HG03565 (cell line): ENCODE measurements at regions not wholly inside any gene's neighbourhood (a gene's known extent, or its start where the extent isn't known, plus 50 kb on each side); places are given as distances from the start of the nearest gene placed in this dataset.
"Not testable (repeated sequence)": the region's sequence is repeated elsewhere in the genome, so short reads cannot be mapped to it uniquely, and the experiment has no call there.

Experiments
- ATAC-seq: cut with Tn5 transposase; IDR thresholded peaks from one replicate; pipeline ENCODE4 v1.9.1; 2021; ENCODE audit warnings: mild to moderate bottlenecking, moderate library complexity; ENCODE audit not compliant: unreplicated experiment

DNA sequence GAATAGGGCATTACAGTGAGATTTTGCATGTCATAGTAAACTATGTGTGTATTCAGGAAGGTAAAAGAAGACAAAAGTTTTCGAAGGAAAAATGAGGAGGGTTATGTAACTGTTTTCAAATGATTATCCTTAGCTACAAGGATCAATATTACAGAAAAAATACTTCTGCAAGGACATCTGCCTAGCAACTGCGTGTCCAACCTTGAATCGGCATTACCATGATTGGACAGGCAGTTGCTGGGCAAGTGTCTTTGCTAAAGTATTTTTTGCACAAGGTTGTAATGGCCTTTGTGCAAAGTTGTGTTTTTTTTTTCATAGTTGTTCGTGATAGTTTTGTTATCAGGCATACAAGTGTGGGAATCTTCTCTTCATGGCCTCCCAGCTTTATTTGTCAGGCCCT lies 136.8 kb downstream of the FASLG start:
- ATAC-seq, result no peak

DNA sequence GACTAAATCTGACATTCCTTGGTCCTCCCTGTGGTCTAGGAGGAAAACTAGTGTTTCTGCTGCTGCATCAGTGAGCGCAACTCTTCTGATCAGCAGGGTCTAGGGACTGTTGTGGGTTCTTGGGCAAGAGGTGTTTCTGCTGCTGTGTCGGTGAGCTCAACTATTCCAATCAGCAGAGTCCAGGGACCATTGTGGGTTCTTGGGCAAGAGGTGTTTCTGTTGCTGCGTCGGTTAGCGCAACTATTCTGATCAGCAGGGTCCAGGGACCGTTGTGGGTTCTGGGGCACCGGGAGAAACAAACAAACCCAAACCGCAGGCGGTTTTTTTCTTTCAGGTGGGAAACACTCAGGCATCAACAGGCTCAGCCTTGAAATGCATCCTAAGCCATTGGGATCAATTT lies 140.9 kb downstream of the FASLG start:
- not testable (repeated sequence) for ATAC-seq

DNA sequence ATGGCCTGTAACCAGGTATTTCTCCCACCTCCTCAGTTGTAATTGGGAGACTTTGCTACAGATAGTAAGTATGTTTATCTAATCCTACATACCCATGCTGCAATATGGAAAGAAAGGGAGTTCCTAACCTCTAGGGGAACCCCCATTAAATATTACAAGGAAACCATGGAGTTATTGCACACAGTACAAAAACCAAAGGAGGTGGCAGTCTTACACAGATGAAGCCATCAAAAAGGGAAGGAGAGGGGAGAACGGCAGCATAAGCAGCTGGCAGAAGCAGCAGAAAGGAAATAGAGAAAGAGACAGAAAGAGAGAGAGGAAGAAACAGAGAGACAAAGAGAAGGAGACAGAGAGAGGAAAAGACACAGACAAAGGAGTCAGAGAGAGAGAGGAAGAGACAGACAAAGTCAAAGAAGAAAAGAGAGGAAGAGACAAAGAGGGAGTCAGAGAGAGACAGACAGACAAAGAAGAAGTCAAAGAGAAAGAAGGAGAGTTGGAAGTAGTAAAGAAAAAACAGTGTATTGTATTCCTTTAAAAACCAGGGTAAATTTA lies 142.9 kb downstream of the FASLG start:
- ATAC-seq, result no peak

DNA sequence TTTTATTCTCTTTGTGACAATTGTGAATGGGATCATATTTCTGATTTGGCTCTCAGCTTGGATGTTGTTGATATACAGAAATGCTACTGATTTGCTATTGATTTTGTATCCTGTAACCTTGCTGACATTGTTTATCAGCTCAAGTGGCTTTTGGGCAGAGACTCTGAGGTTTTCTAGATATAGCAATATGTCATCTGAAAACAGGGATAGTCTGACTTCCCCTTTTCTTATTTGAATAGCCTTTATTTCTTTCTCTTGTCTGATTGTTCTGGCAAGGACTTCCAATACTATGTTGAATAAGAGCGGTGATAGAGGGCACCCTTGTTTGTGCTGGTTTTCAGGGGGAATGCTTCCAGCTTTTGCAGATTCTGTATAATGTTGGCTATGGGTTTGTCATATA lies 150.8 kb downstream of the FASLG start:
- no peak for ATAC-seq

DNA sequence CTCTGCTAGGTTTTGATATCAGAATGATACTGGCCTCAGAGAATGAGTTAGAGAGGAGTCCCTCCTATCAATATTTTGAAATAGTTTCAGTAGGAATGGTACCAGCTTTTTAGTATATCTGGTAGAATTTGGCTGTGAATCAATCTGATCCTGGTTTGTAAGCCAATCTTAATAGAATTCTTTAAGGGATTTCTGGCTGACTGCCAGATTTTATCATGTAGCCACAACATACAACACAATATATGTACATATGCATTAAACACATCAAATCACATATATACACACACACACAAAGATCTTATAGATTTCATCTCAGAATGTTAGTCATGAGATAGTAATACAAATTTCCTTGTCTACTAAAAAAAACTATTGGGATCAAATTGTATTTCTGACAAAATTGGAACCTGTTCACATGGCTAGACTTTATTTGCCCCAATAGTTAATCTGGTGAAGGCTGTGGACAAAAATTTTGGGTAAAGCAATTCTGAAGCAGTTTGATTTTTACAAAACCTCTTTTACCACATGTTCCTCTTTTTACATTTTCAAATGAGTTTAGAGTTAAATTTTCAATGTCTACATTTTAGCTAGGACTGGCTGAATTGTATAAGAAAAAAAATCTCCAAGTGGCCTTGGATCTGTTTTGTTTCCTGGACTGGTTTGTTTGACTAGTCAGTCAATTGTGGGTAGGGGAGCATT lies 151.7 kb downstream of the FASLG start:
- no peak for ATAC-seq

DNA sequence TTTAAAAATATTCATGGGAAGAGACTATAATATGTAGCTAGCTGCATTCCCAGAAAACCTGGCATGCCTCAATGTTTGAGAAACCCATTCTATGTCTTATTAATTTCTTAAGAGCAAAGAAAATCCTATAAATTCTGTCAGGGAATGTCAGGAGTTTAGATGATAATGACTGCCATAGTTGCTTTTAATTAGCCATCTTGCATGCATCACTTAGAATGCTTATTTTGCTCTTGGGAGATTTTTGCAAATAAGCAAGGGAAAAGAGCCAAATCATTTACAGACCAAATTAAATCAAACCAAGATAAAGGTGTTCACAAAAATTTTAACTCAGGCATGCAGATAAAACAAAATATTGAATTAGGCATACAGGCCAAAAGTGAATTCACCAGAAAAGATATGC lies 152.8 kb downstream of the FASLG start:
- no peak for ATAC-seq

DNA sequence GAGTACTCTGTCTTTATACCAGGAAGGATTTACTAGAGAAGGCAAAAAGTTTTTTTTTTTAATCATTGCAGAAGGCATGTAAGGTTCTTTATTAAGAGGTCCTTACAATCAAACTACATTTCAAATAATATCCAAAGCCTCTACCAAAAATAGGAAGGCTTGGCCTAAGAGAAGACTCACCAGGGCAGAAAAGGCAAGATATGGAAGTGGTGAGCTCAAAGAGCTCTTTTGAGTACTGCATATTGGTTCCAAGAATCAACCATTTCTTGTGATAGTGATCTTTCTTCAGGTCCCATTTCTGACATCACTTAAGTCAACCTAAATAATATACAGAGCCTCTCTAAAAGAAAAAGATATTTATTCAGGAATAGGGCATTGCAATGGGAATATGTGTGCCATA lies 153.2 kb downstream of the FASLG start:
- no peak for ATAC-seq

DNA sequence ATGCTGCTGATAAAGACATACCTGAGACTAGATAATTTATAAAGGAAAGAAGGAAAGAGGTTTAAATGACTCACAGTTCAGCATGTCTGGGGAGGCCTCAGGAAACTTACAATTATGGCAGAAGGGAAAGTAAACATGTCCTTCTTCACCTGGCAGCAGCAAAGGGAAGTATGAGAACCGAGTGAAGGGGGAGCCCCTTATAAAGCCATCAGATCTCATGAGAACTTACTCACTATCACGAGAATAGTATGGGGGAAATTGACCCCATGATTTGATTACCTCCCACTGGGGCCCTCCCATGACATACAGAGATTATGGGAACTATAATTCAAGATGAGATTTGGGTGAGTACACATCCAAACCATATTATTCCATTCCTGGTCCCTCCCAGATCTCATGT lies 154.4 kb downstream of the FASLG start:
- ATAC-seq, result no peak

DNA sequence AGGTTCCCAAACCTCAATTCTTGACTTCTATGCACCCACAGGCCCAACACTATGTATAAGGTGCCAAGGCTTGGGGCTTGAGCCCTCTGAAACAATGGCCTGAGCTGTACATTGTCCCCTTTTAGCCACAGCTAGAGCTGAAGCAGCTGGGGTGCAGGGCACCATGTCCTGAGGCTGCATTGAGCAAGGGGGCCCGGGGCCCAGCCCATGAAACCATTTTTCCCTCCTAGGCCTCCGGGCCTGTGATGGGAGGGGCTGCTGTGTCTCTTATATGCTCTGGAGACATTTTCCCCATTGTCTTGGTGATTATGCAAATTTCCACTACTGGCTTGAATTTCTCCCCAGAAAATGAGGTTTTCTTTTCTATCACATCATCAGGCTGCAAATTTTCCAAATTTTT lies 155.5 kb downstream of the FASLG start:
- ATAC-seq, result no peak

DNA sequence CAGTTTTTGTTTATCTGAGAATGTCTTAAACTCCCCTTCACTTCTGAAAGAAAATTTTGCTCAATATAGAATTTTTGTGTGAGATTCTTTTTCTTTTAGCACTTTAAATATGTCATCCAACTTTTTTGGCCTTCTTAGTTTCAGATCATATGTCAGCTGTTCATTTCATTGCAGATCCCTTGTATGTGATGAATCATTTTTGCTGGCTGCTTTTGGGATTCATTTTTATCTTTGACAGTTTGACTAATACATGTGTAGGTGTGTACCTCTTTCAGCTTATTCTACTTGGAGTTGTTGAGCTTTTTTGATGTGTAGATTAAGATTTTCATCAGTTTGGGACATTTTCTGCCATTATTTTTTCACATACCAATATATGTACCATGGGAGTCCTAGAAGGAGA lies 156.8 kb downstream of the FASLG start:
- ATAC-seq, result no peak

DNA sequence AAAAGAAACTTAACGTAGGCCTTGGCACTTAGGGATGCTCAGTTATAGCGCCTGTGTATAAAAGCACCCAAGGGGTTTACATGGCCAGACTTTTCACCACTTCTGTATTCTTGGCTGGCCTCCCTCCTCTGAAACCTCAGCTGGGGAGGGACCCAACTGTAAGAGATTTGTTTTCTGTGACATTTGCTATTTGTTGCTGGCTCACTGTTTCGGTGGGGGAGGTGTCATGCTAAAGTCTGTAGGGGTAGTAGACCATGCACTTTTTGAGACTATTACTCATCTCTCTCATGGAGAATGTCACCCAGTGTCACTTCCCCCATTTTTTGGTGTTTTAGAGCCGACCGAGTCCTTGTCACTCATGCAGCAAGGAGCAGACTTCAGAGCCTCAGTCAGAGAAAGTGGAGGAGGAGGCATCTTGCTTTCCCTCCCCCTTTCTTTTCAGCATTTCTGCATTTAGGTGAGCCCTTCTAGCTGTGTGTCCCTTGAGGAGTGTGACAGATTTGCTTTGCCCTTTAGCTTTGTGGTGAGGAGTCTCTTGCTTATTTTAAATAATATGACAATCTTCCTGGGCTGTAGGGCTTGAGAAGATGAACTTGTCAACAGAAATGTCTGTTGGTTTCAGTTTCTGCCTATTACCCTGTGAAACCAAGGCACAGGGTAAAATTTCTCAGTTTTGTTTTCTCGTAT lies 160.1 kb downstream of the FASLG start:
- ATAC-seq, result peak; percentile 86

DNA sequence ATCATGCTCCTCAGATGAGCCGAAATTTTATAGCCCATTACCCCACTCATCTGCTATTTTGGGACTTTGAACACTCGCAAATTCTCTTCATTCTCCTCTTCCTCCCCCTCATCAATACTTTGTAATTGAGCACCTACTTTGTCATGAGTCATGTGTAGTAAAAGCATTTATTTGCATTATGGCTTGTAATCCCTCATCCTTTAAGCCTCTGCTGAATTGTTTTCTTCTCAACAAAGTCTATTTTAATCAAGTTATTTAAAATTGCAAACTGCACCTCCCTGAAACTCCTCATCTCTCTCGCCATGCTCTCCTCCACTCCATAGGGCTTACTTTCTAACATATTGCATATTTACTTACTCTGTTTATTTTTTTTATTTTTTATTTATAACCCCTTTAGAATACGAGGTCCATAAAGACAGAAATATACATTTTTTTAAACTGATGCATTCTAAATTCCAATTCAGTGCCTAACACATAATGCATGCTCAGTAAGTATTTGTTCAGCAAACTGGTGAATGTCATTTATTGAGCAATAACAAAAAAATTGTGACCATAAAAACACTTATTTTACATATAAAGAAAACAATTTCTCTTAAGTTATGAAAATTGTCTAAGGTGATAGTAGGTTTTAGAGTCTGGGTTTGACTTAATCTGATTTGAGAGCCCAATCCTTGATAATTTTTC lies 161.7 kb downstream of the FASLG start:
- ATAC-seq, result no peak

DNA sequence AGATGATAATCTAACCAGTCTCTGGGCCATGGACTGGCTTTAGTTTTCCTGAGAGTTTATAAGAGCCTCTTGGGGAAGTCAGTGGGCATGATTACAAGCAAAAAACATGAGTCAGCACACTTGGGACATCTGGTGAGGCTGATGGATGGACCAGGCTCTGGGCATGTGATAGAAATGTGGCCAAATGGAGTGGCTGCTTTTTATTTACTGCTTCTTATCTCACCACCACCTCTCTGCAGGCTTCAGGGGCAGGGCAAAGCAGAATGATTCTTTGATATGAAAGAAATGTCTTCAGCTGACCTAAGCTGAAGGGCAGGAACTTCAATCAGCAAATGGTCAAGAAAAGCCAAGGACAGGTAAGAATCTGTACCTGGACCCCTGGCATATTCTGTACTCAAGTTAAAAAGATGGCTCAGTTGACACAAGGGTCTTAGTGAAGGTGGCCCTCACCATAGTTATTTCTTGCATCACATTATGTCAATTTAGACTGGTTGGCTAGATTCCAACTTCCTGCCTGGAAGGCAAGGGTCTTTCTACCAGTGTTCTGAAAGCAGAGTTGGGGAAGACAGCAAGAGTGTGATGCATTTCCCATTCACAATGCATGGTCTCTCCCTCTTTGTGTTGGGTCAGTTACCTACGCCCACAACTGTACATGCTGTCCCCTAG lies 162.8 kb downstream of the FASLG start:
- ATAC-seq, result no peak

DNA sequence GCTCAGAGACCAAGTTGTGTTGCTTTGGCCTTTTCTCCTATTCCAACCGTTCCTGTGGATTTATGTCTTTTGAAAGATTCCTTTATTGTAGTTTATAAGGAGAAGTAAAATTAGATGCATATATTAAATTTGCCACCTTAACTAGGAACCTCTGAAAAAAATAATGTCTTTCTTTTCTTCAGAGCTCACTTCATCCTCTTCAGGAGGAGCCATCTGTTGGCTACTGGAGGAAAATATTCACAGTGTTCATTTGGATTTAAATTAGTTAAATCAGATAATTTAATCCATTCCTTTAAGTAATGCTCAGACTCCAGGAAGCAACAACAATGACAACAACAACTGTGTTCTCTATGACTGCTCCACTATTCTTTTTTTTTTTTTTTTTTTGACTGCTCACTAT lies 164.0 kb downstream of the FASLG start:
- no peak for ATAC-seq

DNA sequence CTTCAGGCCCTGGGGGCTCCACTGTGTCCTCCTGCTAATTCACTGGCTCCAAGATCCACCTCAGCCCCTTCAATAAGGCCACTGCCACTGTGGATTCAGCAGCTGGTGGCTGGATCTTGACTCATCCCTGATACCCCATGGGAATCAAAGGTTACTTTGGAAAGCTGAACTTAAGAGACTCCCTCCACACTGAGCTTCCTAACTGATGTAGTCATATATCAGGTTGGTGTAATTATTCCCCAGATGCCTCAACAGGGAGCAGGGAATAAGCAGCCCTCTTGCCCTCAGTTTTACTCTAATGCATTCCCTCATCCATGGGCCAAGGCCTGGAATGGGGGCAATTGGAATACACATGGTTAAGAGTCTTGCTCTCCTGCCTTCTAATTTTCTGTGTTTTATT lies 164.6 kb downstream of the FASLG start:
- ATAC-seq, result no peak

DNA sequence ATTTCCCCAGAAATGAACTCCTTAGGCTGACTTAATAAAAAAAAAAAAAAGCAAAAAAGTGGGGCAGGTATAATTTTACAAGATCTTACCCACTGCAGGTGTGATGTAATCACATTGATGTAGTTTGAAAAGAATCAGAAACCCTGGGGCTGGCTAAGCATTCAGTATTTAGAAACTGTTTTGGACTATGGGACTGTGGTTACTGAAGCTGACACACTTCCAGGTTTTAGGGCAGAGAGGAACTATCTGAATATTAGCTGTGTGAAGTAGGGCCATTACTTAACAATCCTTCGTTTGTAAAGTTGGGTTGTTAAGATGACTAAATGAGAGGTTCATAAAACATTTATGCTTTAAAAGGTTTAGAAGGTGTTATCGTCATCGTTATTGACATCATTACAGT lies 165.3 kb downstream of the FASLG start:
- ATAC-seq, result no peak

DNA sequence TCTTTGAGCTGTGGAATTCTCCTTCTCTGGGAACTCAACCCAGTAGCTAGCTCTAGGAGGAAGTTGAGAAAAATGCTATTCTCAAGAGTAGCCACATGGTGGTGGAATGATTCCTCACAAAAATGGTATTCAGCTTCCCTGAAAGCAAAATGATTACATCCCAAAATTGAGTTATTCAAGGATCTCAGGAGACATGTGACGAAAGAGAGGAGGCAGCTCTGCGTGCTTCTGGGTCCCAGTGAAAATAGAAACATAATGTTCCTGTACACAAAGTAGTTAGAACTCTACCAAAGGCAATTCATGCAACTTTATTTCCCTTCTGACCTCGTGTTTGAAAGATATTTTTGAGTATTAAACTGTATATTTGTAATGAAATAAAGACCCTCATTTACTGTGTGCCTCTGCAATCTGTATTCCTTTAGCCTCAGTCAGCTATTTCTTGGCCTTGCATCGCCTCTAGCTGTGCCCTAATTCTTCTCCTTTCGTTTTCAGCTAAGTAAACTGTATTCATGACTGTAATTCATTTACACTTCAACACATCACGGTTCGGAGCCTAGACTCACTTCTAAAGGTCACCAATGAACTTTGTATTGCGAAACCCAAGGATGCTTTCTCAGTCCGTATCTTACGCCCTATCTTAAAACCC lies 167.3 kb downstream of the FASLG start:
- no peak for ATAC-seq

DNA sequence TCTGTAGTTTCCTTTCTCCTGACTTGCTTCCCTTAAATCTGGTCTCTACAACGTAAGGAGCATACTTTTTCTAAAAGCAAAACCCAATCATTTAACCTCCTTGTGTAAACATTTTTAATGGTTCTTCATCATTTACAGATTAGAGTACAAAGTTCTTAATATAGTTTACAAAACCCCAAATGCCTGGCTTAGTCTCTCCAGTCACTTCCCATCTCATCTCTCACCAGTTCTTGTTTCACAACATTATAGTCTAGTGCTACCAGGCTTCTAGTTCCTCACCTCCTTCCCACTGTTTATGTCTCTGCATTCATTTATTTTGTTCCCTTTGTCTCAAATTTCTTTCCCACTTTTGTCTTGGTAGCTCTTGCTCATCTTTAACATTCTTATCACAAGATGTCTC lies 168.4 kb downstream of the FASLG start:
- ATAC-seq, result no peak

DNA sequence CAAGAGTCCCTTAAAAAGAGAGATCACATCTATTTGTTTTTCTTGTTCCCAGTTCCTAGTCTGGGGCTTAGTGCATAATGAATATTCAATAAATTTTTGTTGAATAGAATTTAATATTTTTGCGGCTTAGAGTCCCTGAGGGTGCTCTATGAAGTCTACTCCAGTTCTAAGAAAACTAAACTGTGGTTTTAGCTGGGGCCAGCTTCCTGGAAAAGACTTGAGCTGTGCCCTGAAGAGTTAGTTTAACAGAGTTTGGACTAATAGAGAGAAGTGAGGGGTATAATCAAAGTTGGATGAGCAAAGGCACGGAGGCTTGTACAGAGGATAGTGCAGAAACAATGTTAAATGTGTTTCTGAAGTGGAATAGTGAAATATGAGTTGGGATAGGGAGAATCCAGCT lies 168.9 kb downstream of the FASLG start:
- ATAC-seq, result no peak

DNA sequence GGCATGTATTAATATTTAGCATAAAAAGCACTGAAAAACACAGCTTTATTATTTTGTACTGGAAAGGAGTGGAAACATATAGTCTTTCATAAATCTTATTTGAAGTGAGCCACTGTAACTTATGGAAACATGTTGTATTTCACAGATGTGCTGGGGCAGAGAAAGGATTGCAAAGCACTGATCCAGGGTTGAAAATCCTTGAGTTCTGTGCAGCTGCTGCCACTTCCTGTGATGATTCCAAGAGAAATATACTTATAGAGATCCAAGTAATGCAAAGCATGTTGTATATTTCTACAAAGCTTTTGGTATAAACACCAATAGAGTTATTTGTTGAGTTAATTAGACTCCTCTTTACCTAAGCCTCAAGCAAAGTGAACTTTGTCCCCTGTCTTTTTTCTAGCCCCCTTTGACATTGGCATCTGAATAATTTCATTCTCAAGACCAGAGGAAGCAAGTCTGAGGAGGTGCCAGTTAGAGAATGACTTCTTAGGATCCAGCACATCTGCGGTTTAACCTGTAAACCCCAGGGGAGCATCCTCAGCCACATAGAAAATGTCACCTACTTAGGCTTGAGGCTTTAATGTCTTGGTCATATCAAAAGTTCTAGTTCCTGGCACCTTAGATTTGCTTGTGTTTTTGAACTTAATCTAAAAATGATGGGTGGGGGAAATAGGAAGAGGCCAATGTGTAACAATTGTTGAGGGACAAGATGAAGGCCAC lies 173.3 kb downstream of the FASLG start:
- ATAC-seq, result no peak
